ENCODE measurements at regions not wholly inside any gene's neighbourhood (a gene's known extent, or its start where the extent isn't known, plus 50 kb on each side); places are given as distances from the start of the nearest gene placed in this dataset.

GRCh38 chr3:5388091-5388490 is 200.6 kb downstream of the EDEM1 start:
- DNase-seq (ENCODE audit: low read depth): no peak
- TF ChIP-seq CTCF (conservative IDR thresholded peaks at IDR 0.05; ENCODE audit: control insufficient read depth, insufficient read depth, low read depth, low read length): no peak
- no peak overlapping the region for H3K4me3 ChIP-seq (ENCODE audit: control insufficient read depth, low read depth, low read length)

GRCh38 chr3:5389057-5389456 is 201.6 kb downstream of the EDEM1 start:
- no peak for TF ChIP-seq CTCF (conservative IDR thresholded peaks at IDR 0.05; ENCODE audit: control insufficient read depth, insufficient read depth, low read depth, low read length)
- no peak overlapping the region for H3K4me3 ChIP-seq (ENCODE audit: control insufficient read depth, low read depth, low read length)
- DNase-seq (ENCODE audit: low read depth): no peak

GRCh38 chr3:5390221-5390620 is 202.7 kb downstream of the EDEM1 start:
- TF ChIP-seq CTCF (conservative IDR thresholded peaks at IDR 0.05; ENCODE audit: control insufficient read depth, insufficient read depth, low read depth, low read length): no peak
- no peak overlapping the region for H3K4me3 ChIP-seq (ENCODE audit: control insufficient read depth, low read depth, low read length)
- DNase-seq (ENCODE audit: low read depth): no peak

GRCh38 chr3:5390936-5391625 is 203.6 kb downstream of the EDEM1 start:
- no peak for DNase-seq (ENCODE audit: low read depth)
- no peak overlapping the region for H3K4me3 ChIP-seq (ENCODE audit: control insufficient read depth, low read depth, low read length)
- TF ChIP-seq CTCF (conservative IDR thresholded peaks at IDR 0.05; ENCODE audit: control insufficient read depth, insufficient read depth, low read depth, low read length): no peak

- DNase-seq (ENCODE audit: low read depth): no peak
- H3K4me3 ChIP-seq (ENCODE audit: control insufficient read depth, low read depth, low read length): no peak overlapping the region
- no peak for TF ChIP-seq CTCF (conservative IDR thresholded peaks at IDR 0.05; ENCODE audit: control insufficient read depth, insufficient read depth, low read depth, low read length)
Observed at GRCh38 chr3:5401002-5401401, 213.5 kb downstream of the EDEM1 start.

- TF ChIP-seq CTCF (conservative IDR thresholded peaks at IDR 0.05; ENCODE audit: control insufficient read depth, insufficient read depth, low read depth, low read length): no peak
- no peak for DNase-seq (ENCODE audit: low read depth)
- no peak overlapping the region for H3K4me3 ChIP-seq (ENCODE audit: control insufficient read depth, low read depth, low read length)
Observed at GRCh38 chr3:5404718-5405117, 217.2 kb downstream of the EDEM1 start.

- no peak for DNase-seq (ENCODE audit: low read depth)
- no peak overlapping the region for H3K4me3 ChIP-seq (ENCODE audit: control insufficient read depth, low read depth, low read length)
- no peak for TF ChIP-seq CTCF (conservative IDR thresholded peaks at IDR 0.05; ENCODE audit: control insufficient read depth, insufficient read depth, low read depth, low read length)
Observed at GRCh38 chr3:5411786-5412185, 224.3 kb downstream of the EDEM1 start.
